ENCODE measurements at regions not wholly inside any gene's neighbourhood (a gene's known extent, or its start where the extent isn't known, plus 50 kb on each side); places are given as distances from the start of the nearest gene placed in this dataset.

DNA sequence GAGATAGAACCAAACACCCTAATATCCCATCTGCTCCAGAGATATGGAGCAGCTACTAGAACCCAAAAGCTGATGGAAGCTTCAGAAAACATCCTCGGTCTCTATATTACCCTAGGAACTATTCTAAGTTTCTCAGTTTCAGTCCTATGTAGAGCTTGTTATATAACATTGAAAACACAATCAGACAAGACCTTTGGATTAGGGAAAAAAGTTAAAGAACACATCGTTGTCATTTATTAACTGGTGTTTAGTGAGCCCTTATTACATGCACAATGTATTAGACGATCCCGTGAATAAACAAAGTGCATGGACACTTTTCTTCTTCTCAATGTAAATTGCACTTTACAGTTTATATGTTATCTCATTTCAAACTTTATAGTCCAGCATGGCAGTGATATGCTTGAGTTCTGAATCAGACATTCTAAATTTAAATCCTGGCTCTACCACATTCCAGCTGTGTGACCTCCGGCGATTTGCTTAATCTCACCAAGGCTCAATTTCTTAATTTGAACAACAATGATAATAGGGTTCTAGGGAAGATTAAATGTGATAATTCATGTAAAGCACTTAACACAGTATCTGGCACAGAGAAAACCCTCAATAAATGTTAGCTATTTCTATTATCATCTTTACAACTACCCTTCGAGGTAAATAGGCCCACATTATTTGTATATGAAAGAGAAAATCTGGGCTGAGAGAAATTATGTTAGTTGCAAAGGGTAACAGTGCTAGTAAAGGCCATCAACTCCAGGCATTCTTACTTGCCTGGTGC lies 83.6 kb upstream of the PIK3C3 start:
- Histone ChIP-seq H3K79me2 (ENCODE audit: control insufficient read depth, insufficient read depth, low read length) (no peaks in the 10 kb centered on the region), H3K9ac (replicated peaks; ENCODE audit: extremely low read depth, insufficient read depth, low read length) (no peak overlapping the region), H2AFZ (ENCODE audit: low read depth, low read length) (no peak overlapping the region), H4K20me1 (replicated peaks; ENCODE audit: control insufficient read depth, extremely low read depth, insufficient read depth, low read length) (no peaks in the 10 kb centered on the region), H3K4me2 (ENCODE audit: insufficient read depth, low read length) (no peak overlapping the region), H3K36me3 (ENCODE audit: control insufficient read depth in 2 of 2, extremely low read depth in 1 of 2, insufficient read depth in 2 of 2, low read length in 2 of 2) (no peaks in the 10 kb centered on the region), H3K27me3 (ENCODE audit: control insufficient read depth in 2 of 2, insufficient read depth in 2 of 2, low read length in 2 of 2) (no peaks in the 10 kb centered on the region), H3K27ac (ENCODE audit: insufficient read depth, low read depth, low read length) (no peak overlapping the region), H3K9me3 (replicated peaks; ENCODE audit: control insufficient read depth, insufficient read depth, low read length) (no peaks in the 10 kb centered on the region), H3K4me3 (replicated peaks in 1 of 3; ENCODE audit: insufficient read depth in 1 of 3, low read depth in 1 of 3, low read length in 3 of 3) (no peak overlapping the region), H3K9me1 (replicated peaks; ENCODE audit: control insufficient read depth, extremely low read depth, insufficient read depth, low read length) (no peaks in the 10 kb centered on the region), H3K4me1 (ENCODE audit: control insufficient read depth, extremely low read depth, insufficient read depth, low read length) (no peaks in the 10 kb centered on the region)
- no TSS peak for BruUV-seq (replicated peaks)
- CTCF ChIA-PET: no interaction called here
- dilution Hi-C loops (cut with MboI; ENCODE audit: extremely low pct_ligation_motif_present, low sequenced_read_pairs) (no loop called here), intact Hi-C loops (cut with micrococcal nuclease) (no loop called here)
- TF ChIP-seq FOS (IDR thresholded peaks at IDR 0.05; ENCODE audit: borderline replicate concordance, insufficient read depth, low read length) (no peak), EZH2 (IDR thresholded peaks at IDR 0.05; ENCODE audit: borderline replicate concordance, low read depth, low read length, severe bottlenecking) (no peak), MYC (IDR thresholded peaks at IDR 0.05; ENCODE audit: low read depth, low read length) (no peak), POLR2A (IDR thresholded peaks at IDR 0.05; ENCODE audit: low read depth, low read length) (no peak), JUN (IDR thresholded peaks at IDR 0.05; ENCODE audit: borderline replicate concordance, insufficient read depth, insufficient read length, low read depth) (no peak)
- TF ChIP-seq, protein P1, sequence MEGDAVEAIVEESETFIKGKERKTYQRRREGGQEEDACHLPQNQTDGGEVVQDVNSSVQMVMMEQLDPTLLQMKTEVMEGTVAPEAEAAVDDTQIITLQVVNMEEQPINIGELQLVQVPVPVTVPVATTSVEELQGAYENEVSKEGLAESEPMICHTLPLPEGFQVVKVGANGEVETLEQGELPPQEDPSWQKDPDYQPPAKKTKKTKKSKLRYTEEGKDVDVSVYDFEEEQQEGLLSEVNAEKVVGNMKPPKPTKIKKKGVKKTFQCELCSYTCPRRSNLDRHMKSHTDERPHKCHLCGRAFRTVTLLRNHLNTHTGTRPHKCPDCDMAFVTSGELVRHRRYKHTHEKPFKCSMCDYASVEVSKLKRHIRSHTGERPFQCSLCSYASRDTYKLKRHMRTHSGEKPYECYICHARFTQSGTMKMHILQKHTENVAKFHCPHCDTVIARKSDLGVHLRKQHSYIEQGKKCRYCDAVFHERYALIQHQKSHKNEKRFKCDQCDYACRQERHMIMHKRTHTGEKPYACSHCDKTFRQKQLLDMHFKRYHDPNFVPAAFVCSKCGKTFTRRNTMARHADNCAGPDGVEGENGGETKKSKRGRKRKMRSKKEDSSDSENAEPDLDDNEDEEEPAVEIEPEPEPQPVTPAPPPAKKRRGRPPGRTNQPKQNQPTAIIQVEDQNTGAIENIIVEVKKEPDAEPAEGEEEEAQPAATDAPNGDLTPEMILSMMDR (IDR thresholded peaks at IDR 0.05; ENCODE audit: extremely low read depth in 1 of 2, insufficient read depth in 1 of 2, low read depth in 1 of 2, low read length in 2 of 2): no peak
- FAIRE-seq (no peak), DNase-seq (ENCODE audit: low read depth, low spot score) (no peak)
- POLR2A ChIA-PET: no interaction called here

All from endothelial cell of umbilical vein (primary cell).